WTC11 (cell line): ENCODE measurements at regions not wholly inside any gene's neighbourhood (a gene's known extent, or its start where the extent isn't known, plus 50 kb on each side); places are given as distances from the start of the nearest gene placed in this dataset.

Source experiments
- CREB1 ChIP-seq: sonication (generic); formaldehyde crosslinking; IDR thresholded peaks from 2 replicates; pipeline ENCODE4 v1.8.0; 2023; ENCODE audit warnings: mild to moderate bottlenecking, missing genetic modification reagents
- CTCF ChIP-seq: fragments of 200-600 bp; IDR thresholded peaks from 2 replicates; pipeline ENCODE4 v1.8.0; 2022; ENCODE audit warnings: antibody characterized with exemption
- E2F4 ChIP-seq: sonication (generic); formaldehyde crosslinking; IDR thresholded peaks from 2 replicates; pipeline ENCODE4 v1.8.1; 2022; ENCODE audit warnings: low read depth, mild to moderate bottlenecking, moderate library complexity, missing genetic modification reagents, borderline replicate concordance
- ESRRA ChIP-seq: sonication (generic); formaldehyde crosslinking; IDR thresholded peaks from 2 replicates; pipeline ENCODE4 v1.8.1; 2022; ENCODE audit warnings: mild to moderate bottlenecking, missing genetic modification reagents, borderline replicate concordance
- MLX ChIP-seq: sonication (generic); formaldehyde crosslinking; IDR thresholded peaks from 2 replicates; pipeline ENCODE4 v1.8.1; 2023; ENCODE audit warnings: mild to moderate bottlenecking, missing genetic modification reagents, moderate library complexity
- NR3C1 ChIP-seq: sonication (generic); formaldehyde crosslinking; conservative IDR thresholded peaks from 2 replicates; pipeline ENCODE4 v1.8.1; 2023; ENCODE audit warnings: low read depth, mild to moderate bottlenecking, missing genetic modification reagents
- RELA ChIP-seq: sonication (generic); formaldehyde crosslinking; IDR thresholded peaks from 2 replicates; pipeline ENCODE4 v1.8.1; 2022; ENCODE audit warnings: missing genetic modification reagents, mild to moderate bottlenecking, borderline replicate concordance
- SOX15 ChIP-seq: fragments of 250-450 bp; sonication (Bioruptor Pico); IDR thresholded peaks from 2 replicates; pipeline ENCODE4 v1.9.0; 2021; ENCODE audit warnings: mild to moderate bottlenecking
- USF1 ChIP-seq: sonication (generic); formaldehyde crosslinking; IDR thresholded peaks from 2 replicates; pipeline ENCODE4 v1.8.0; 2022; ENCODE audit warnings: mild to moderate bottlenecking, missing genetic modification reagents
- USF2 ChIP-seq: sonication (generic); formaldehyde crosslinking; IDR thresholded peaks from 2 replicates; pipeline ENCODE4 v1.8.1; 2023; ENCODE audit warnings: mild to moderate bottlenecking, missing genetic modification reagents, moderate library complexity
- ZNF317 ChIP-seq: sonication (generic); formaldehyde crosslinking; IDR thresholded peaks from 2 replicates; pipeline ENCODE4 v1.8.1; 2023; ENCODE audit warnings: low read depth, mild to moderate bottlenecking, moderate library complexity, missing genetic modification reagents, borderline replicate concordance
- ZSCAN18 ChIP-seq: fragments of 250-450 bp; sonication (Bioruptor Pico); IDR thresholded peaks from 2 replicates; pipeline ENCODE4 v2.1.2; 2022; ENCODE audit warnings: mild to moderate bottlenecking, moderate library complexity
- TF ChIP-seq, protein P1 (sequence below): fragments of 250-450 bp; sonication (Bioruptor Pico); IDR thresholded peaks from 2 replicates; pipeline ENCODE4 v1.9.0; 2021; ENCODE audit warnings: mild to moderate bottlenecking, borderline replicate concordance

DNA sequence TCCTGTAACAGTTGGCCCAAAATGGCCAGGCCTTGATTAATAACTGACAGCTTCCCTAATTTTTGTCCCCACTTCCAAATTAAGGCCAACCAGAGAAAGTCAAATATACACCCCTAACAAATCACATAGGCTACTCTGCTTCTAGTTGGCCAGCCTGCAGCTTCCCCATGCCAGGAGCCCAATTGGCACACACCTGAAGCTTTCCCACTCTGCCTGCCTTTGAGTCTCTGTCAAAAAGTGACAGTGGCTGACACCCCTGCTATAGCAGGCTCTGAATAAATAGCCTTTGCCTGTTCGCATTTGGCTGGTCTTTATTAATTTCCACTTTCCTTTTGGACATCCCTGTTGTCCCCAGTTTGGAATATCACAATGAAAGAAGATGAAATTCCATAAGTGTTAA is 256.6 kb upstream of the NCKAP5 start:
- TF ChIP-seq USF1 (CRISPR knock-in tag): no peak
- TF ChIP-seq ESRRA (CRISPR knock-in tag): no peak
- TF ChIP-seq CTCF: no peak
- TF ChIP-seq CREB1: no peak
- TF ChIP-seq RELA (CRISPR knock-in tag): no peak
- TF ChIP-seq, protein P1, sequence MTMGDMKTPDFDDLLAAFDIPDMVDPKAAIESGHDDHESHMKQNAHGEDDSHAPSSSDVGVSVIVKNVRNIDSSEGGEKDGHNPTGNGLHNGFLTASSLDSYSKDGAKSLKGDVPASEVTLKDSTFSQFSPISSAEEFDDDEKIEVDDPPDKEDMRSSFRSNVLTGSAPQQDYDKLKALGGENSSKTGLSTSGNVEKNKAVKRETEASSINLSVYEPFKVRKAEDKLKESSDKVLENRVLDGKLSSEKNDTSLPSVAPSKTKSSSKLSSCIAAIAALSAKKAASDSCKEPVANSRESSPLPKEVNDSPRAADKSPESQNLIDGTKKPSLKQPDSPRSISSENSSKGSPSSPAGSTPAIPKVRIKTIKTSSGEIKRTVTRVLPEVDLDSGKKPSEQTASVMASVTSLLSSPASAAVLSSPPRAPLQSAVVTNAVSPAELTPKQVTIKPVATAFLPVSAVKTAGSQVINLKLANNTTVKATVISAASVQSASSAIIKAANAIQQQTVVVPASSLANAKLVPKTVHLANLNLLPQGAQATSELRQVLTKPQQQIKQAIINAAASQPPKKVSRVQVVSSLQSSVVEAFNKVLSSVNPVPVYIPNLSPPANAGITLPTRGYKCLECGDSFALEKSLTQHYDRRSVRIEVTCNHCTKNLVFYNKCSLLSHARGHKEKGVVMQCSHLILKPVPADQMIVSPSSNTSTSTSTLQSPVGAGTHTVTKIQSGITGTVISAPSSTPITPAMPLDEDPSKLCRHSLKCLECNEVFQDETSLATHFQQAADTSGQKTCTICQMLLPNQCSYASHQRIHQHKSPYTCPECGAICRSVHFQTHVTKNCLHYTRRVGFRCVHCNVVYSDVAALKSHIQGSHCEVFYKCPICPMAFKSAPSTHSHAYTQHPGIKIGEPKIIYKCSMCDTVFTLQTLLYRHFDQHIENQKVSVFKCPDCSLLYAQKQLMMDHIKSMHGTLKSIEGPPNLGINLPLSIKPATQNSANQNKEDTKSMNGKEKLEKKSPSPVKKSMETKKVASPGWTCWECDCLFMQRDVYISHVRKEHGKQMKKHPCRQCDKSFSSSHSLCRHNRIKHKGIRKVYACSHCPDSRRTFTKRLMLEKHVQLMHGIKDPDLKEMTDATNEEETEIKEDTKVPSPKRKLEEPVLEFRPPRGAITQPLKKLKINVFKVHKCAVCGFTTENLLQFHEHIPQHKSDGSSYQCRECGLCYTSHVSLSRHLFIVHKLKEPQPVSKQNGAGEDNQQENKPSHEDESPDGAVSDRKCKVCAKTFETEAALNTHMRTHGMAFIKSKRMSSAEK: no peak
- no peak for TF ChIP-seq ZSCAN18 (CRISPR knock-in tag)
- TF ChIP-seq SOX15 (CRISPR knock-in tag): no peak
- no peak for TF ChIP-seq MLX (CRISPR knock-in tag)
- no peak for TF ChIP-seq USF2 (CRISPR knock-in tag)
- TF ChIP-seq E2F4: no peak
- no peak for TF ChIP-seq NR3C1 (CRISPR knock-in tag)
- no peak for TF ChIP-seq ZNF317 (CRISPR knock-in tag)
